ENCODE measurements at regions not wholly inside any gene's neighbourhood (a gene's known extent, or its start where the extent isn't known, plus 50 kb on each side); places are given as distances from the start of the nearest gene placed in this dataset.

GRCh38 chr2:139403948-139404347, 623.8 kb upstream of the NXPH2 start:
- no peak for TF ChIP-seq CTCF (IDR thresholded peaks at IDR 0.05)
- no peak overlapping the region for H3K27ac Mint-ChIP-seq (ENCODE audit: unreplicated experiment)
- no peak overlapping the region for H3K4me3 Mint-ChIP-seq (ENCODE audit: unreplicated experiment)
- H3K9me3 Mint-ChIP-seq (ENCODE audit: unreplicated experiment) = no peaks in the 10 kb centered on the region
- no peaks in the 10 kb centered on the region for H3K4me1 Mint-ChIP-seq (ENCODE audit: unreplicated experiment)
- H3K27me3 Mint-ChIP-seq (ENCODE audit: unreplicated experiment) = no peaks in the 10 kb centered on the region
- no peaks in the 10 kb centered on the region for H3K36me3 Mint-ChIP-seq (ENCODE audit: unreplicated experiment)
- no peak for DNase-seq (ENCODE audit: extremely low spot score, unreplicated experiment)

GRCh38 chr2:139394801-139395200, 614.6 kb upstream of the NXPH2 start:
- H3K36me3 Mint-ChIP-seq (ENCODE audit: unreplicated experiment) = no peaks in the 10 kb centered on the region
- no peaks in the 10 kb centered on the region for H3K4me1 Mint-ChIP-seq (ENCODE audit: unreplicated experiment)
- no peaks in the 10 kb centered on the region for H3K9me3 Mint-ChIP-seq (ENCODE audit: unreplicated experiment)
- TF ChIP-seq CTCF (IDR thresholded peaks at IDR 0.05) = no peak
- DNase-seq (ENCODE audit: extremely low spot score, unreplicated experiment) = no peak
- no peak overlapping the region for H3K4me3 Mint-ChIP-seq (ENCODE audit: unreplicated experiment)
- no peak overlapping the region for H3K27ac Mint-ChIP-seq (ENCODE audit: unreplicated experiment)
- no peaks in the 10 kb centered on the region for H3K27me3 Mint-ChIP-seq (ENCODE audit: unreplicated experiment)

- Mint-ChIP-seq H3K4me1 (ENCODE audit: unreplicated experiment) (no peaks in the 10 kb centered on the region), H3K9me3 (ENCODE audit: unreplicated experiment) (no peaks in the 10 kb centered on the region), H3K36me3 (ENCODE audit: unreplicated experiment) (no peaks in the 10 kb centered on the region), H3K27ac (ENCODE audit: unreplicated experiment) (no peak overlapping the region), H3K27me3 (ENCODE audit: unreplicated experiment) (no peaks in the 10 kb centered on the region), H3K4me3 (ENCODE audit: unreplicated experiment) (no peak overlapping the region)
- DNase-seq (ENCODE audit: extremely low spot score, unreplicated experiment) = no peak
- TF ChIP-seq CTCF (IDR thresholded peaks at IDR 0.05) = no peak
These were observed 609.2 kb upstream of the NXPH2 start for GRCh38 chr2:139389391-139389790.

GRCh38 chr2:139386401-139386800, 606.2 kb upstream of the NXPH2 start:
- Mint-ChIP-seq H3K4me1 (ENCODE audit: unreplicated experiment) (no peaks in the 10 kb centered on the region), H3K27ac (ENCODE audit: unreplicated experiment) (no peak overlapping the region), H3K27me3 (ENCODE audit: unreplicated experiment) (no peaks in the 10 kb centered on the region), H3K9me3 (ENCODE audit: unreplicated experiment) (no peaks in the 10 kb centered on the region), H3K36me3 (ENCODE audit: unreplicated experiment) (no peaks in the 10 kb centered on the region), H3K4me3 (ENCODE audit: unreplicated experiment) (no peak overlapping the region)
- TF ChIP-seq CTCF (IDR thresholded peaks at IDR 0.05) = no peak
- DNase-seq (ENCODE audit: extremely low spot score, unreplicated experiment) = no peak

- Mint-ChIP-seq H3K27me3 (ENCODE audit: unreplicated experiment) (no peaks in the 10 kb centered on the region), H3K4me3 (ENCODE audit: unreplicated experiment) (no peak overlapping the region), H3K36me3 (ENCODE audit: unreplicated experiment) (no peaks in the 10 kb centered on the region), H3K9me3 (ENCODE audit: unreplicated experiment) (no peaks in the 10 kb centered on the region), H3K27ac (ENCODE audit: unreplicated experiment) (no peak overlapping the region), H3K4me1 (ENCODE audit: unreplicated experiment) (no peaks in the 10 kb centered on the region)
- no peak for DNase-seq (ENCODE audit: extremely low spot score, unreplicated experiment)
- TF ChIP-seq CTCF (IDR thresholded peaks at IDR 0.05) = no peak
These were observed 603.3 kb upstream of the NXPH2 start for GRCh38 chr2:139383532-139383931.
